ENCODE measurements at regions not wholly inside any gene's neighbourhood (a gene's known extent, or its start where the extent isn't known, plus 50 kb on each side); places are given as distances from the start of the nearest gene placed in this dataset.

GRCh38 chrX:4173743-4174142, 460.3 kb upstream of the PRKX start:
- TF ChIP-seq ZNF274 (IDR thresholded peaks at IDR 0.05; ENCODE audit: low read depth, low read length), result no peak
- no peak for TF ChIP-seq SUZ12 (IDR thresholded peaks at IDR 0.05; ENCODE audit: extremely low read depth, insufficient read depth, insufficient read length)

All from NT2/D1 (cell line).